ENCODE measurements at regions not wholly inside any gene's neighbourhood (a gene's known extent, or its start where the extent isn't known, plus 50 kb on each side); places are given as distances from the start of the nearest gene placed in this dataset.

- Histone ChIP-seq H3K36me3 (ENCODE audit: control insufficient read depth, insufficient read depth, low read length) (no peaks in the 10 kb centered on the region), H3K9me3 (ENCODE audit: control insufficient read depth, insufficient read depth, low read length) (no peaks in the 10 kb centered on the region), H3K27ac (ENCODE audit: low read length) (no peak overlapping the region), H3K4me3 (ENCODE audit: low read length) (no peak overlapping the region), H3K27me3 (ENCODE audit: control insufficient read depth, insufficient read depth, low read length) (no peaks in the 10 kb centered on the region), H3K4me1 (ENCODE audit: control insufficient read depth, insufficient read depth, low read length) (no peaks in the 10 kb centered on the region)
- TF ChIP-seq CTCF (IDR thresholded peaks at IDR 0.05) = no peak
- peaks cover 0 to 7% of the 10 kb centered on the region in 2 donors for H3K27me3 Mint-ChIP-seq (ENCODE audit: low read depth in 2 of 2)
- no peak for DNase-seq
- no peak overlapping the region for H3K4me3 Mint-ChIP-seq
- no peaks in the 10 kb centered on the region for H3K36me3 Mint-ChIP-seq
- H3K4me1 Mint-ChIP-seq = no peaks in the 10 kb centered on the region
- ATAC-seq = no peak
- no peak overlapping the region for H3K27ac Mint-ChIP-seq
- 82% methylated on average over 11 of the region's 11 CpGs for WGBS (ENCODE audit: insufficient coverage)
- intact Hi-C loops (cut with micrococcal nuclease) = loop anchor here (2.0 kb wide), 1 partner anchor 201 kb away; no protein-coding TSS in a partner anchor
- no peaks in the 10 kb centered on the region for H3K9me3 Mint-ChIP-seq
These were observed 85.3 kb downstream of the FAM241B start for GRCh38 chr10:69715156-69715898.

- WGBS (ENCODE audit: insufficient coverage) = 87% methylated on average over 13 of the region's 13 CpGs
- no peak overlapping the region for H3K4me3 ChIP-seq (ENCODE audit: low read length)
- intact Hi-C loops (cut with micrococcal nuclease) = loop anchor here (2.0 kb wide), 1 partner anchor 201 kb away; no protein-coding TSS in a partner anchor
These were observed 85.7 kb upstream of the COL13A1 start for GRCh38 chr10:69715899-69716606.

GRCh38 chr10:69716711-69717560 lies 84.8 kb upstream of the COL13A1 start:
- Histone ChIP-seq H3K4me1 (ENCODE audit: control insufficient read depth, insufficient read depth, low read length) (no peaks in the 10 kb centered on the region), H3K4me3 (ENCODE audit: low read length) (no peak overlapping the region), H3K27me3 (ENCODE audit: control insufficient read depth, insufficient read depth, low read length) (no peaks in the 10 kb centered on the region), H3K27ac (ENCODE audit: low read length) (no peak overlapping the region), H3K9me3 (ENCODE audit: control insufficient read depth, insufficient read depth, low read length) (no peaks in the 10 kb centered on the region), H3K36me3 (ENCODE audit: control insufficient read depth, insufficient read depth, low read length) (no peaks in the 10 kb centered on the region)
- peak; percentile 39 to 68 for DNase-seq
- WGBS (ENCODE audit: insufficient coverage) = 64% methylated on average over 19 of the region's 19 CpGs
- Mint-ChIP-seq H3K4me1 (no peaks in the 10 kb centered on the region), H3K27ac (no peak overlapping the region), H3K9me3 (no peaks in the 10 kb centered on the region), H3K27me3 (ENCODE audit: low read depth in 2 of 2) (peaks cover 0 to 4% of the 10 kb centered on the region in 2 donors), H3K36me3 (no peaks in the 10 kb centered on the region), H3K4me3 (no peak overlapping the region)
- peak in 2 of 3 donors; percentile 49 to 60 for ATAC-seq
- TF ChIP-seq CTCF (IDR thresholded peaks at IDR 0.05) = peak; percentile 52
- intact Hi-C loops (cut with micrococcal nuclease) = no loop called here

More at GRCh38 chr10:69715899-69716606, 85.7 kb upstream of the COL13A1 start:
- H3K4me1 ChIP-seq (ENCODE audit: control insufficient read depth, insufficient read depth, low read length) = no peaks in the 10 kb centered on the region
- no peaks in the 10 kb centered on the region for H3K9me3 Mint-ChIP-seq
- no peaks in the 10 kb centered on the region for H3K27me3 ChIP-seq (ENCODE audit: control insufficient read depth, insufficient read depth, low read length)
- H3K36me3 Mint-ChIP-seq = no peaks in the 10 kb centered on the region
- DNase-seq (no peak), ATAC-seq (no peak)
- no peak overlapping the region for H3K27ac ChIP-seq (ENCODE audit: low read length)
- TF ChIP-seq CTCF (IDR thresholded peaks at IDR 0.05) = no peak
- H3K27ac Mint-ChIP-seq = no peak overlapping the region
- peaks cover 0 to 4% of the 10 kb centered on the region in 2 donors for H3K27me3 Mint-ChIP-seq (ENCODE audit: low read depth in 2 of 2)
- no peak overlapping the region for H3K4me3 Mint-ChIP-seq
- H3K9me3 ChIP-seq (ENCODE audit: control insufficient read depth, insufficient read depth, low read length) = no peaks in the 10 kb centered on the region
- no peaks in the 10 kb centered on the region for H3K4me1 Mint-ChIP-seq
- H3K36me3 ChIP-seq (ENCODE audit: control insufficient read depth, insufficient read depth, low read length) = no peaks in the 10 kb centered on the region
